Epidermal melanocyte (primary cell): ENCODE measurements at regions not wholly inside any gene's neighbourhood (a gene's known extent, or its start where the extent isn't known, plus 50 kb on each side); places are given as distances from the start of the nearest gene placed in this dataset.

Experiments
- DNase-seq: peaks from one replicate; pipeline ENCODE4 v3.0.0; 2011; ENCODE audit warnings: low spot score; ENCODE audit not compliant: insufficient read length

GRCh38 chr1:87906078-87906477 is 577.4 kb downstream of the LMO4 start:
- no peak for DNase-seq

GRCh38 chr1:87913361-87913760 is 584.7 kb downstream of the LMO4 start:
- no peak for DNase-seq

GRCh38 chr1:87914396-87914795 is 585.7 kb downstream of the LMO4 start:
- no peak for DNase-seq

- no peak for DNase-seq
Measured at GRCh38 chr1:87915771-87916170, 587.1 kb downstream of the LMO4 start.

- DNase-seq: no peak
Measured at GRCh38 chr1:87916965-87917364, 588.3 kb downstream of the LMO4 start.

- no peak for DNase-seq
Measured at GRCh38 chr1:87918398-87918797, 589.7 kb downstream of the LMO4 start.

- DNase-seq: no peak
Measured at GRCh38 chr1:87922885-87923284, 594.2 kb downstream of the LMO4 start.

- DNase-seq: no peak
Measured at GRCh38 chr1:87926131-87926830, 597.6 kb downstream of the LMO4 start.

GRCh38 chr1:87926921-87927320 is 598.2 kb downstream of the LMO4 start:
- DNase-seq: no peak

GRCh38 chr1:87927391-87928280 is 599.0 kb downstream of the LMO4 start:
- no peak for DNase-seq

- no peak for DNase-seq
Measured at GRCh38 chr1:87928623-87929022, 599.9 kb downstream of the LMO4 start.

- DNase-seq: no peak
Measured at GRCh38 chr1:87929906-87930305, 601.2 kb downstream of the LMO4 start.

GRCh38 chr1:87930796-87931195 is 602.1 kb downstream of the LMO4 start:
- DNase-seq: no peak

- DNase-seq: no peak
Measured at GRCh38 chr1:87933171-87933570, 604.5 kb downstream of the LMO4 start.

GRCh38 chr1:87935130-87935529 is 606.5 kb downstream of the LMO4 start:
- DNase-seq: no peak

GRCh38 chr1:87937831-87938395 is 609.2 kb downstream of the LMO4 start:
- no peak for DNase-seq

- no peak for DNase-seq
Measured at GRCh38 chr1:87938631-87939030, 610.0 kb downstream of the LMO4 start.

- DNase-seq: no peak
Measured at GRCh38 chr1:87939444-87939843, 610.8 kb downstream of the LMO4 start.

GRCh38 chr1:87940421-87940820 is 611.7 kb downstream of the LMO4 start:
- DNase-seq: no peak

GRCh38 chr1:87941337-87941946 is 612.8 kb downstream of the LMO4 start:
- DNase-seq: no peak

- no peak for DNase-seq
Measured at GRCh38 chr1:87942165-87942564, 613.5 kb downstream of the LMO4 start.

- no peak for DNase-seq
Measured at GRCh38 chr1:87949711-87950110, 621.0 kb downstream of the LMO4 start.
